ENCODE measurements at regions not wholly inside any gene's neighbourhood (a gene's known extent, or its start where the extent isn't known, plus 50 kb on each side); places are given as distances from the start of the nearest gene placed in this dataset.
"Not testable (repeated sequence)": the region's sequence is repeated elsewhere in the genome, so short reads cannot be mapped to it uniquely, and the experiment has no call there.

DNA sequence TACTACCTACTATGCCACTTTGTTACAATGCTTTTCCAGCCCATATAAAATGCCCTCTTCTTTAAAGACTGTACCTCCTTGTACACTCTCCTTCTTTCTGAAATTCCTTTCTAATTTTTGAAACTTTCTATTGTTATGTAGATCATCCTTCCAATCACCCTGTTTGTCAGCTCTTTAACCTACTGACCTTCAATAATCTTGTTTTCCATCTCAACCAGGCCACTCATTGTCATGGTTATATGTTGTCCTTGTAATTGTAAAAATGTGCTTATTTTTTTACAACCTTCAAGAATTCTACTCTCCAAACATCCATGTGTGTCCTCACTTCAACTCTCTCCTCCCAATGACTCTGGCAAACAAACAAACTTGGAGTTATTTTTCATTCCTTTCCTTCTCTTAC is 1172.6 kb upstream of the CELF2 start:
- no peak for DNase-seq

DNA sequence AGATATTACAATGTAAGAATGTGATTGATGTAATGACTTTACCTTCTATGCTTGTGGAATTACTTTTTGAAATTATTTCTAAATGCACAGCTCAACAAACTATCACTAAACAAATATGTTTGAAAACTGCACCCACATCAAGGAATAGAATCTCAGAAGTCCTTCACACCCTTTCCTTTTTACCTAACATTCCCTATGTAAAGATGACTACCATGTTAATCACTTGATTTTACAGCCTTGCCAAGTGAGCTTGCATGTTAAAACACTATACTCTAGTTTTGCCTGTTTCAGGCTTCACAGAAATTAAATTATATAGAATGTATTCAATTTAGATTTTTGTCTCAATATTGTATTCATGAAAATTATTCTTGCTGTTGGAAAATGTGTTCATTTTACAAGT is 1169.4 kb upstream of the CELF2 start:
- DNase-seq: no peak

- DNase-seq: no peak
Observed at GRCh38 chr10:9848981-9849380, 1168.7 kb upstream of the CELF2 start.

- DNase-seq: no peak
Observed at GRCh38 chr10:9850415-9850814, 1167.3 kb upstream of the CELF2 start.

DNA sequence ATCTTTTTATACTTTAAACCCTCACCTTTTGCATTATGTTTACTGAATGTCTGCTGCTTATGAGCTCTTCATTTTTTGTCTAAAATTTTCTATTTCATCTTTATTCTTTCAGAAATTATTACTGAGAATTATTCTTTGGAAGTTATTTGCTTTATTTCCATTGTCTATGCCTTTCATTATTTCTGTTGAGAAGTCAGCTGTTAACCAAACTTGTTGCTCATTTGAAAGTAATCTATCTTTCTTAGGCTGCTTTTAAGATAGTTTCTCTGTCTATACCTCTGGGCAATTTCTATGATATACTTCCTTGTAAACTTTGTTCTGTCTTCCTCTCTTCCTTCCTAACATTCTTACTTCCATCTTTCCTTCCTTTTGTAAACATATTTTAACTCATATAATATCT is 1165.9 kb upstream of the CELF2 start:
- DNase-seq: no peak

DNA sequence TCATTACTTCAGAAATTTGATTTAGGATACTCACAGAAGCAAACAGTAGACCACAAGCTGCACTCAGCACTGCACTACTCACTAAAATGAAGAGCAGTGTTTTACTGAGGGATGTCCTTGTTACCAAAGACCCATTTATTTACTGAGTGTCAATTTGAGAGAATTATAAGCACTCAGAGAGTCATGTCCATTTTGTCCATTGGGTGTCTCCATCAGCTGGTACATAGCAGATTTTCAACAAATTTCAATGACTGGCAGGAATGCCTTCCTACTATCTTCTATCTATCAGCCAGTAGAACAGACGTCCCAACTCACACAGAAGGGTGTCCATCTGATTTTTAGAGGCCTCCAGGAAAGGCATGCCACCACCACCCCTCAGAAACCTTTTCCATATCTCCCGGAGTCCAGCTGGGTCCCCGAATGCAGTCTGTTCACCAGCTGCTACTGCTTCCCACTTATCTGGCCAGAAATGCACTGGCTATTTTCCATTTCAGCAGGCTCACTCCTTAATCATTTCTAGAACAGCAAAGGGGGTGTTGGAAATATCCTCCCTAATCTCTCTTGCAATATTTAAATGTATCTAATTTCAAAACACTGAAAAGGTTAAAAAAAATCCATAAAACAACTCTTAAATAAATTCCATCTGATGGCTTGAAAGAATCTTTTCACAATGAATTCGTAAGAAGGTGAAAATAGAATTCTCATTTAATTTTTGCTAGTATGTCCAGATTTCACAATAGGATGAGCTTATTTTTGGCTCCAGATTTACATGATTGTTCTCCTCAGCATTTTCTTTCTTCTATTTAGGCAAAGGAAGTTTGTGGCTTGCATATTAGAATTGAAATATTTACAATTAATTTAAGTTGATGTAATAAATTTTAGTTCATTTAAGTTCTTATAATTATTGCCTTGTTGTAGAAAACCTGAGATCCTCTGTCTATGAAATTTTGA is 1164.0 kb upstream of the CELF2 start:
- no peak for DNase-seq

DNA sequence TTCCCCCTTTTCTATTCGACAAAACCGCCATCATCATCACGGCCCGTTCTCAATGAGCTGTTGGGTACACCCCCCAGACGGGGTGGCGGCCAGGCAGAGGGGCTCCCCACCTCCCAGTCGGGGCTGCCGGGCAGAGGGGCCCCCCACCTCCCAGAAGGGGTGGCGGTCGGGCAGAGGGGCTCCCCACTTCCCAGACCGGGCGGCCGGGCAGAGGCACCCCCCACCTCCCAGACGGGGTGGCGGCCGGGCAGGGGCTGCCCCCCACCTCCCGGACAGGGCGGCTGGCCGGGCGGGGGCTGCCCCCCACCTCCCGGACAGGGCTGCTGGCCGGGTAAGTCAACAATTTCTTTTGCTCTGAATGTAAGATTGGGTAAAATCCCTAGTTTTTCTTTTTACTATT is 1162.2 kb upstream of the CELF2 start:
- DNase-seq: not testable (repeated sequence)

GRCh38 chr10:9858816-9859215 is 1158.9 kb upstream of the CELF2 start:
- DNase-seq: no peak

DNA sequence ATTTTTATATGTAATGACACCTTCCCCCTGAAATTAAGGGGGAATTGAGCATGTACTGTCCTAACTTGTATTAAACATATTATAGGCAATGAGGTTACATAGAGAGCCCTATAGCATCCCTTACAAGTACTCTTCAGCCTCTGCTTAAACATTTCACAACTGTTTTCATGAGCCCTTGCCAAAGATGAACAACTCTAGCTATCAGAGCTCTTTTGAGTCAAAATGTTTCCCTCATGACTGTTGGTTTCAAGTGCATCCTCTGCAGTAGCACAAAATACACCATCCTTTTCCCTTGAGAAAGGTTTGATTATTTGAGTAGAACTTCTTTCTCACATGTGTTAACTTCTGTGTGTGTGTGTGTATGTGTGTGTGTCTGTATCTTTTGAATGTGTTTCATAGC is 1157.6 kb upstream of the CELF2 start:
- no peak for DNase-seq

DNA sequence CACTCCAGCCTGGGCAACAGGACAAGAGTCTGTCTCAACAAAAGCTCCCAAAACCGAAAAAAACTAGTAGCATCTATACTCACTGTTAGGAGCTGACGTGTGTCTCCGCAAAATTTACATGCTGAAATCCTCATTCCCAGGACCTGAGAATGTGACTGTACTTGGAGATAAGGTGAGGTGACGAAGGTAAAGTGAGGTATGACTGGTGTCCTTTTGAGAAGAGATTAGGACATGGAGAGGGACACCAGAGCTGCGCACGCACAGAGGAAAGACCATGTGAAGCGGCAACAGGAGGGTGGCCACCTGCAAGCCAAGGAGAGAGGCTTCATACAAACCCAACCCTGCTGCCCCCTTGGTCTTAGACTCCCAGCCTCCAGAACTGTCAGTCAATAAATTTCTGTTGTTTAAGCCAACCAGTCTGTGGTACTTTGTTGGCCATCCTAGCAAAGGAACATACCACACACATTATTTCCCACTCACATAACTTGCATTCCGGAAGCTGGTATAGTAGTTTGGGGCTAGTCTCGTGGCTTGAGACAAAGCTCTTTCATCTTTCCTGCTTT is 1154.0 kb upstream of the CELF2 start:
- DNase-seq: no peak

DNA sequence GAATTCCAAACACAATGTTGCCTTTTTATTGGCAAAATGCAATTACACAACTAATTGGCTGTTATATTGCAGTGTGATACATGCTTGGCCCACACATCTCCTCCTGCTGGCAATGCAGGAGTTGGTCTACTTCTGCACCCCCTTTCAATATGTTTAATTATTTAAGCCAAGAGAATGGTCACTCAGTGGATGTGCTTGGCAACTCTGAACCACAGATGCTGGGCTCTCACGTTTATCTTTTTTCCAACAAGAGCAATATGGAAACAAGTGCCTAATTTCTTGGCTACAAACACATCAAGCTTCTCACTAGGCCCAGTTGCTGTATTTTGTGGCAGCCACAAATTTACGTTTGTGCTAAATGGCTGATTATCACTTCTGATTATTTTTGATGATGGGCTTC is 1149.2 kb upstream of the CELF2 start:
- DNase-seq: no peak

DNA sequence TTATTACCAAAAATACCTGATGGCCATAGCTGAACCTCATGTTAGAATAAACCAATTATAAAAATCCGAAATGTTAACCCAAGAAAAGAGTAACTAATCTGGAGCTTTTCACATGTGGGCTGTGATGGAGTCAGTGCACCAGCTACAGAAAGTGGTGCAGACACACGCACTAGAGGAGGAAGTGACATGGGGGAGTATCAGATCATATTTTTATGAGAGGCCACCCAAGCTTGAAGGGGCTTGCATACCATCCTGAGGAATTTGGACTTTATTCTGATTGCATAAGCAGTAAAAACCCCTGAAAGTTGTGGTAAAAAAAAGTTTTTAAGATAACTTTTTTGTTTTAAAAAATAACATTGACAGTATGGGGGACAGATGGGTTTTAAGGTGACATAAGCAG is 1148.5 kb upstream of the CELF2 start:
- no peak for DNase-seq

- DNase-seq: no peak
Observed at GRCh38 chr10:9869606-9870176, 1148.0 kb upstream of the CELF2 start.

DNA sequence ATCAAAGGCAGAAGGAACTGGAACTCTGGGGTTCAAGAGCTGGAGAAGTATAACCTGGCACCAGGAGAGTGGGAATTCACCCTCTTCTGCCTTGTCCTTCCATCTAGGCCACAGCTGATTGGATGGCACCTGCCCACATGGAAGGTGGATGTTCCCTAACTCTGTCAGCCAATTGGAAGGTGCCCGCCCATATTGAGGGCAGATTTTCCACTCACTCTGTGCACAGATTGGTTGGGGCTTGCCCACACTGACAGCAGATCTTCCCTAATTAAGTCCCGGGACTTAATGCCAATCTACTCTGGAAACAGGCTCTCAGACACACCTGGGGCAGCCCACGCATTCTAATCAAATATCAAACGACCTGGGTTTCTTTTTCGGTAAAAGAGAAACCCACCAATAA is 1142.3 kb upstream of the CELF2 start:
- DNase-seq: no peak

- DNase-seq: no peak
Observed at GRCh38 chr10:9877978-9878377, 1139.7 kb upstream of the CELF2 start.

- no peak for DNase-seq
Observed at GRCh38 chr10:9878383-9878782, 1139.3 kb upstream of the CELF2 start.

GRCh38 chr10:9885761-9886160 is 1131.9 kb upstream of the CELF2 start:
- no peak for DNase-seq

- DNase-seq: no peak
Observed at GRCh38 chr10:9886772-9887171, 1130.9 kb upstream of the CELF2 start.

DNA sequence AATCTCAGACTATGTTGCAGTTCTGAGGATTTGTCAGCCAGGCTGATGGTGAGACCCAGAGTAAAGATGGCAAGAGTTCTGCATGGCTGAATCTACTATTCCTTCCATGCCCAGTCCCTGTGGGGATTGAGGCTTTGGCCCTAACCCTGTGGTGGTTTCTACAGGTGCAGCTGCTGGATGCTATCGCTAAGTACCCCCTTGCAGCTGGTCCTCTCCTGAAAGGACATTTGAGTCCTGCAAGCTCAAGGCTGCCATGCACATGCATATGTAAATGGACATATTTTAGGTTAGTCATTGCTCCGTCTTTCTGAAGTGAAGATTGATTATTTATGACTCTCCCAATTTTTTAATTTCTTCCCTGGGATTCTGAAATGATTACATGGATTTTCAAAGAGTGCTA is 1122.2 kb upstream of the CELF2 start:
- DNase-seq: no peak

DNA sequence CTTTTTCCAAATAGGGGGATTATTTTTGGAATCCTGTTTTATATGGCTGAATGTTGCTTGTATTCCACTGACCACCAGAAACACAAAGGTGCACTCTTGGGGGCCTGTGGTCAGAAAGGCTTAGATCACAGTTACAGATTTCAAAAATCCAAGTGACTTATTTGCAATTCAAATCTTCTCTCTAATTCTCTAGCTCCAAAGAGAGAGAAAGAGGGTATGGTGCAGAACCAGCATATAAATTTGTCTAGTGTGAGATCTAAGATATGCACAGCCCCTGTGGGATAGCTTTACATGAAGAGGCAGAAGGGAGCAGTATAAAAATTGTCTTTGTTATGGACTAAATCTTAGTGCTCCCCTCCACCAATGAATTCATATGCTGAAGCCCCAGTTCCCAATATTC is 1121.7 kb upstream of the CELF2 start:
- no peak for DNase-seq

DNA sequence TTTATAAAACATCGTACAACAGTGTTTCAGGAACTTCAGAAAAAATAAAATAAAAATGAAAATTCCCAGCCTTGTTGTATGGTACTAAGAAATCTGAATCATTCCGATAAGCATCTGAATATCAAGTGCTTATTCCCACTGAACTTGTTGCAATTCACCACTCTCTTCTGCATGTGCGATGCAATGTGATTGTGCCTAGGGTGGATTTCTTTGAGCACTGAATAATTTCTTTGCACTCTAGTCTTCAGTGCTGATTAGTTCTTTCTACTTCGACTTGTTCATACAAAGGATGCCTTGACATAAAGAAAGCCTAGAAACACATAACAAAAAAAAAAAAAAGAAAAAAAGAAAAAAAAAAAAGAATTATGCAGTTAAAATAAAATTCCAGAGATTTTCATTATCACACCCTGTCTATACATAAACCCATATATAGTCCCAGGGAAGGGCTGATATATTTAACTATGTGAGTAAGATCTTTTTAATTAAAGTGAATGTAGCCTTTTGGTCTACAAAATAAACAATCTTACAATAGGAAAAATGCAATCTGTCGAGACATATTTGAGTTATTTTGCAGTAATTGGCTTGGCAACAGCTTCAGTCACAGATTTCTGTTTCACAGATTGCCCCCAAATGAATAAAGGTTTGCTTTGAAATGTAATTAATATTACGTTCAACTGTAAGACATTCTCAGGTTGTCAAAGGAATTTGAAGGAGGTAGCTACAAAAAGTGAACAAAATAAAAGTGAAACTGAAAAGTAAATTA is 1118.9 kb upstream of the CELF2 start:
- DNase-seq: no peak

- no peak for DNase-seq
Observed at GRCh38 chr10:9900751-9901150, 1116.9 kb upstream of the CELF2 start.

DNA sequence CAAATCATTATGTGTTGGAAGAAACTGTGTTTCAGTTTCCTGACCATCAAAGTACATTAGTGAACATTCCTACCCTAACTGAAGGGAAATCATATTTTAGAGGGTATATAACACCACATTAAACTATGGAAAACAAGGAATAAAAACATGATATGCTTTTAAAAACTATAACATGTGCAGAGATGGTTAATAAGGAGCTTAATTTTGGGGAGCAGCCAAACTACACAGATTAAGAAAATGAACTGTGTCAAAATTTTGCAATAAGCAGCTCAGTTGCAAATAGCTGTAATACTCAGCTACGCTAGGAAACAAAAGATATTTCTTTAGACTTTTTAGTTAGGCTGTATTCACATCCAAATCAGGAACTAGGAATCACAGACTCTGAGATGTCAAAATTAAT is 1115.7 kb upstream of the CELF2 start:
- no peak for DNase-seq

- no peak for DNase-seq
Observed at GRCh38 chr10:9910446-9910845, 1107.2 kb upstream of the CELF2 start.

Measured in SW 1271 (cell line).